LNCAP (cell line): ENCODE measurements at regions not wholly inside any gene's neighbourhood (a gene's known extent, or its start where the extent isn't known, plus 50 kb on each side); places are given as distances from the start of the nearest gene placed in this dataset.

Source experiments
- CTCF ChIP-seq: fragments of 450-650 bp; IDR thresholded peaks from 2 replicates; pipeline ENCODE4 v1.5.1; 2017; ENCODE audit warnings: mild to moderate bottlenecking

DNA sequence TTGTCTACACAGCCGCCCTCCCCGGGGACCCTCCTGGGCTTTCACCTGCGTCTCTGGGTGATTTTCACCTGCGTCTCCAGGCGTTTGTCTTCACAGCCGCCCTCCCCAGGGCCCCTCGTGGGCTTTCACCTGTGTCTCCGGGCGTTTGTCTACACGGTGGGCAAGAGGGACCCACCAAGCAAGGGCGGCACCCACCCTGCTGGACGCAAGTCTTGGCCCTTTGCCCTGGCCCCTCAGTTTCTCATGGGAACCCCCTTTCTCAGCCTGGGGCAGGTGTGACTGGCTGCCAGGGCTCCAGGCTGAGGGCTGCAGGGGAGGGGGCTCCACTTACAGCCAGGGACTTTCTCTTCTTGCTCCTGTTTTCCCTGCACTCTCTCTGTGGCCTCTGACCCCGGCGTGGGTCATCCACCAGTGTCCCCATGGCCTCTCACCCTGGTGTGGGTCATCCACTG, 68.6 kb upstream of the GALNT9 start:
- TF ChIP-seq CTCF, result no peak

DNA sequence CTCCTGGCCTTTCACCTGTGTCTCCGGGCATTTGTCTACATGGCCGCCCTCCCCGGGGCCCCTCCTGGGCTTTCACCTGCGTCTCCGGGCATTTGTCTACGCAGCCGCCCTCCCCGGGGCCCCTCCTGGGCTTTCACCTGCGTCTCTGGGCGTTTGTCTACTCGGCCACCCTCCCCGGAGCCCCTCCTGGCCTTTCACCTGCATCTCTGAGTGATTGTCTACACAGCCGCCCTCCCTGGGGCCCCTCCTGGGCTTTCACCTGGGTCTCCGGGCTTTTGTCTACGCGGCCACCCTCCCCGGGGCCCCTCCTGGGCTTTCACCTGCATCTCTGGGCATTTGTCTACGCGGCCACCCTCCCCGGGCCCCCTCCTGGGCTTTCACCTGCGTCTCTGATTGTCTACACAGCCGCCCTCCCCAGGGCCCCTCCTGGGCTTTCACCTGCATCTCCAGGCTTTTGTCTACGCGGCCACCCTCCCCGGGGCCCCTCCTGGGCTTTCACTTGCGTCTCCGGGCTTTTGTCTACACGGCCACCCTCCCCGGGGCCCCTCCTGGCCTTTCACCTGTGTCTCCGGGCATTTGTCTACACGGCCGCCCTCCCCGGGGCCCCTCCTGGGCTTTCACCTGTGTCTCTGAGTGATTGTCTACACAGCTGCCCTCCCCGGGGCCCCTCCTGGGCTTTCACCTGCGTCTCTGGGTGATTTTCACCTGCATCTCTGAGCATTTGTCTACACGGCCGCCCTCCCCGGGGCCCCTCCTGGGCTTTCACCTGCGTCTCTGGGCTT, 68.0 kb upstream of the GALNT9 start:
- TF ChIP-seq CTCF, result no peak

- no peak for TF ChIP-seq CTCF
Measured at GRCh38 chr12:132396657-132397056, 67.3 kb upstream of the GALNT9 start.

DNA sequence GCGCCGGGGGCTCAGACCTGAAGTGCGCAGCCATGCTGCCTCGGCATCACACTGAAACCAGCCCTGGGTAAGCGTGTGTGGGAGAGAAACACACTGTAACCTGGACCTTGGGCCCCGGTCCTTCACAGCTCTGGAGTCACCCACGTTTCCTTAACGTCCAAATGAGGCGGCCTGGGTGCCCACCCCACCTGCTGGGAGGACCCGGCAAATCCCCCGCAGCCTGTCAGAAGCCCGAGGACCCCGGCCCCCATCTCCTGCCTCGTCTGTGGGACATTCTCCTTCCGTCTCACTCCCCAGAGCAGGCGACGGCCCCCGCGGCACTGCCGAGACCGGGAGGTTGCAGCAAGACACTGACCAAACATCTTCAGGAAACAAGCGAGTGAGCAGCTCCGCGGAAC, 66.5 kb upstream of the GALNT9 start:
- TF ChIP-seq CTCF, result no peak

GRCh38 chr12:132395192-132395907, 66.0 kb upstream of the GALNT9 start:
- no peak for TF ChIP-seq CTCF

DNA sequence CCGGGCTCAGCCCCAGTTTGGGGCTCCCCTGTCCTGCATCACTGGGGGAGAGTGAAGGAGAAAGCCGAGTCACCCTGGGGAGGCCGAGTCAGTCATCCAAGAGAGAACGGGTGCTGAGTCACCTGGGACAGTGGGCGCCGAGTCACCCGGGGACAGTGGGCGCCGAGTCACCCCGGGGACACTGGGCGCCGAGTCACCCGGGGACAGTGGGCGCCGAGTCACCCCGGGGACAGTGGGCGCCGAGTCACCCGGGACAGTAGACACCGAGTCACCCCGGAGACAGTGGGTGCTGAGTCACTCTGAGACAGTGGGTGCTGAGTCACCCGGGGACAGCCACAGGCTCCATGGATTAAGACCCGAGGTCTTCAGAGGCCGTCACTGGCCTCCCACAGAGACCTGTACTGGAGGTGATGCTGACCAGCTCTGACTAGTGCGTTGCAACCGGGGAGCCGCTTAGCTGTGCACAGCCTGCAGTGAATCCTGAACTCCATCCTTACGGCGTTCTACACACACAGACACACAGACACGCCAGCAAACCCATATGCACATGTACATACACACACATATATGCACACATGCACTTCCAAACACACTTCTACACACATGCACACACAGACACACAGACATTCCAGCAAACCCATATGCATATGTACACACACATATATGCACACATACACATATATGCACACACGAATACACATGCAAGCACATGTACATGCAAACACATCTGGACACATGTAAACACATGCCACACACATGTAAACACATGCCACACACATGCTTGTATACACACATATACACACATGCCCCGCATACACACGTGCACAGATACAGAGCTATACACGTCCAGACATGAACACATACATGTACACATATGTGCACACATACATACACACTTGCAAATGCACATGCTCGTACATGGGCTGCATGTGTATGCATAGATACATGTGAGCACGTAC, 64.9 kb upstream of the GALNT9 start:
- no peak for TF ChIP-seq CTCF

DNA sequence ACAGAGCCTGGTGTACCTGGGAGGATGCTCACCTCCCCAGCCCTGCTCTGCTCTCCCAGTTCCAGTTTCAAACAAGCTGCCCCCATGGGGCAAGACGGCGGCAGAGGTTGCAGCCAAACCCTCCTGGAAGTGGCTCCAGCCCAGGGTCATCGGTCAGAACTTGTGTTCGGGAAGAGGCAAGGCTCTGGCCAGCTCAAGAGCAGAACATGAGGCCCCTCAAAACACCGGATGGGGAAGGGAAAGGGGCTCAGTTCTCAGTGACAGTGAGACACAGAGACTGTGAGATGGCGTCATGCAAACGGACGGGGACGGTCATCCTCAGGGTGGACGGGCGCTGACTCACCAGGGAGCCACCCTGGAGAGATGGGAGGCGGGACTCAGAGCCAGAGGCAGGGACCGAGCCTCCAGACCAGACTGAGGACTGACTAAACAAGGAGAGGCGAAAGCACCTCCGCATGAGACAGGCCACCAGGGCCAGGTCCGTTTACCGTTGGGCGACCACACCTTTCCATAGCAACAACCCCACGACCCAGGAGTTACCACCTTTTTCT, 63.9 kb upstream of the GALNT9 start:
- no peak for TF ChIP-seq CTCF
